ENCODE measurements at regions not wholly inside any gene's neighbourhood (a gene's known extent, or its start where the extent isn't known, plus 50 kb on each side); places are given as distances from the start of the nearest gene placed in this dataset.

GRCh38 chr15:70322051-70322668, 224.4 kb upstream of the TLE3 start:
- H3K27ac Mint-ChIP-seq = no peak overlapping the region
- DNase-seq (no peak), ATAC-seq (no peak)
- no peaks in the 10 kb centered on the region for H3K9me3 Mint-ChIP-seq
- H3K4me3 Mint-ChIP-seq = no peak overlapping the region
- no peaks in the 10 kb centered on the region for H3K36me3 Mint-ChIP-seq
- no peak overlapping the region for H3K27ac ChIP-seq (ENCODE audit: low read length)
- TF ChIP-seq, protein P1, sequence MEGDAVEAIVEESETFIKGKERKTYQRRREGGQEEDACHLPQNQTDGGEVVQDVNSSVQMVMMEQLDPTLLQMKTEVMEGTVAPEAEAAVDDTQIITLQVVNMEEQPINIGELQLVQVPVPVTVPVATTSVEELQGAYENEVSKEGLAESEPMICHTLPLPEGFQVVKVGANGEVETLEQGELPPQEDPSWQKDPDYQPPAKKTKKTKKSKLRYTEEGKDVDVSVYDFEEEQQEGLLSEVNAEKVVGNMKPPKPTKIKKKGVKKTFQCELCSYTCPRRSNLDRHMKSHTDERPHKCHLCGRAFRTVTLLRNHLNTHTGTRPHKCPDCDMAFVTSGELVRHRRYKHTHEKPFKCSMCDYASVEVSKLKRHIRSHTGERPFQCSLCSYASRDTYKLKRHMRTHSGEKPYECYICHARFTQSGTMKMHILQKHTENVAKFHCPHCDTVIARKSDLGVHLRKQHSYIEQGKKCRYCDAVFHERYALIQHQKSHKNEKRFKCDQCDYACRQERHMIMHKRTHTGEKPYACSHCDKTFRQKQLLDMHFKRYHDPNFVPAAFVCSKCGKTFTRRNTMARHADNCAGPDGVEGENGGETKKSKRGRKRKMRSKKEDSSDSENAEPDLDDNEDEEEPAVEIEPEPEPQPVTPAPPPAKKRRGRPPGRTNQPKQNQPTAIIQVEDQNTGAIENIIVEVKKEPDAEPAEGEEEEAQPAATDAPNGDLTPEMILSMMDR (IDR thresholded peaks at IDR 0.05) = no peak
- no peaks in the 10 kb centered on the region for H3K4me1 Mint-ChIP-seq
- H3K27me3 Mint-ChIP-seq (ENCODE audit: low read depth in 2 of 2) = peaks cover 53 to 86% of the 10 kb centered on the region in 2 donors
- H3K9me3 ChIP-seq (ENCODE audit: control insufficient read depth, insufficient read depth, low read length) = no peaks in the 10 kb centered on the region
- 69% methylated on average over 5 of the region's 6 CpGs for WGBS (ENCODE audit: insufficient coverage)
- no peaks in the 10 kb centered on the region for H3K27me3 ChIP-seq (ENCODE audit: control insufficient read depth, insufficient read depth, low read length)
- intact Hi-C loops (cut with micrococcal nuclease) = no loop called here
- peaks cover 16% of the 10 kb centered on the region for H3K4me1 ChIP-seq (ENCODE audit: control insufficient read depth, insufficient read depth, low read length)
- no peak overlapping the region for H3K4me3 ChIP-seq (ENCODE audit: low read length)
- H3K36me3 ChIP-seq (ENCODE audit: control insufficient read depth, insufficient read depth, low read length) = no peaks in the 10 kb centered on the region

- intact Hi-C loops (cut with micrococcal nuclease) = no loop called here
- no peaks in the 10 kb centered on the region for H3K9me3 Mint-ChIP-seq
- H3K27me3 Mint-ChIP-seq (ENCODE audit: low read depth in 2 of 2) = peaks cover 51 to 86% of the 10 kb centered on the region in 2 donors
- H3K4me1 Mint-ChIP-seq = no peaks in the 10 kb centered on the region
- TF ChIP-seq, protein P1 (IDR thresholded peaks at IDR 0.05) = no peak
- Histone ChIP-seq H3K4me3 (ENCODE audit: low read length) (no peak overlapping the region), H3K4me1 (ENCODE audit: control insufficient read depth, insufficient read depth, low read length) (peaks cover 16% of the 10 kb centered on the region), H3K36me3 (ENCODE audit: control insufficient read depth, insufficient read depth, low read length) (no peaks in the 10 kb centered on the region), H3K9me3 (ENCODE audit: control insufficient read depth, insufficient read depth, low read length) (no peaks in the 10 kb centered on the region), H3K27ac (ENCODE audit: low read length) (no peak overlapping the region), H3K27me3 (ENCODE audit: control insufficient read depth, insufficient read depth, low read length) (no peaks in the 10 kb centered on the region)
- DNase-seq (no peak), ATAC-seq (no peak)
- 90% methylated on average over 4 of the region's 4 CpGs for WGBS (ENCODE audit: insufficient coverage)
- H3K36me3 Mint-ChIP-seq = no peaks in the 10 kb centered on the region
- no peak overlapping the region for H3K4me3 Mint-ChIP-seq
- H3K27ac Mint-ChIP-seq = no peak overlapping the region
Measured at GRCh38 chr15:70321172-70321819, 223.6 kb upstream of the TLE3 start.

GRCh38 chr15:70320482-70320881, 222.8 kb upstream of the TLE3 start:
- no peak overlapping the region for H3K27ac Mint-ChIP-seq
- no peak for ATAC-seq

More at GRCh38 chr15:70320482-70320881, 222.8 kb upstream of the TLE3 start:
- Histone ChIP-seq H3K4me3 (ENCODE audit: low read length) (no peak overlapping the region), H3K4me1 (ENCODE audit: control insufficient read depth, insufficient read depth, low read length) (peaks cover 16% of the 10 kb centered on the region), H3K27ac (ENCODE audit: low read length) (peak overlapping the region; percentile 15), H3K36me3 (ENCODE audit: control insufficient read depth, insufficient read depth, low read length) (no peaks in the 10 kb centered on the region), H3K9me3 (ENCODE audit: control insufficient read depth, insufficient read depth, low read length) (no peaks in the 10 kb centered on the region), H3K27me3 (ENCODE audit: control insufficient read depth, insufficient read depth, low read length) (no peaks in the 10 kb centered on the region)
- no peaks in the 10 kb centered on the region for H3K36me3 Mint-ChIP-seq
- no peak for DNase-seq
- no peaks in the 10 kb centered on the region for H3K9me3 Mint-ChIP-seq
- intact Hi-C loops (cut with micrococcal nuclease) = no loop called here
- H3K4me1 Mint-ChIP-seq = no peaks in the 10 kb centered on the region
- H3K27me3 Mint-ChIP-seq (ENCODE audit: low read depth in 2 of 2) = peaks cover 50 to 86% of the 10 kb centered on the region in 2 donors
- WGBS (ENCODE audit: insufficient coverage) = 0% methylated on average over 2 of the region's 2 CpGs
- H3K4me3 Mint-ChIP-seq = no peak overlapping the region
- TF ChIP-seq, protein P1 (IDR thresholded peaks at IDR 0.05) = no peak
